Activated T-cell treated with anti-CD3 and anti-CD28 coated beads, Interleukin-2, amount 50 U/mL, for 4 hours (primary cell): ENCODE measurements at regions not wholly inside any gene's neighbourhood (a gene's known extent, or its start where the extent isn't known, plus 50 kb on each side); places are given as distances from the start of the nearest gene placed in this dataset.

Source experiments
- ATAC-seq, 2 donors: fragments of 200-7000 bp; cut with Tn5 transposase; one replicate each; pipeline ENCODE4 v1.10.0; 2021
- DNase-seq: peaks from one replicate; pipeline ENCODE4 v3.0.0-alpha.2; 2020
- H3K27me3 Mint-ChIP-seq: one replicate; pipeline ENCODE4 v1.8.0; 2021; ENCODE audit warnings: low read depth, mixed read lengths
- H3K36me3 Mint-ChIP-seq: one replicate; pipeline ENCODE4 v1.8.0; 2022; ENCODE audit warnings: mixed read lengths; ENCODE audit not compliant: insufficient read depth
- H3K4me1 Mint-ChIP-seq: one replicate; pipeline ENCODE4 v1.8.0; 2021; ENCODE audit warnings: low read depth, mixed read lengths
- H3K4me3 Mint-ChIP-seq: one replicate; pipeline ENCODE4 v1.8.0; 2021; ENCODE audit warnings: mild to moderate bottlenecking, moderate library complexity, mixed read lengths
- H3K9me3 Mint-ChIP-seq: one replicate; pipeline ENCODE4 v1.8.0; 2021; ENCODE audit warnings: mixed read lengths

GRCh38 chr4:1476140-1476513, 69.9 kb upstream of the NKX1-1 start:
- Mint-ChIP-seq H3K4me3 (no peak overlapping the region), H3K36me3 (no peaks in the 10 kb centered on the region), H3K27me3 (peaks cover 27% of the 10 kb centered on the region), H3K9me3 (peaks cover 9% of the 10 kb centered on the region), H3K4me1 (no peaks in the 10 kb centered on the region)
- DNase-seq (no peak), ATAC-seq (no peak)

GRCh38 chr4:1475277-1476139, 69.3 kb upstream of the NKX1-1 start:
- no peak overlapping the region for H3K4me3 Mint-ChIP-seq
- H3K27me3 Mint-ChIP-seq = peaks cover 30% of the 10 kb centered on the region
- no peak for ATAC-seq
- peaks cover 4% of the 10 kb centered on the region for H3K9me3 Mint-ChIP-seq
- no peaks in the 10 kb centered on the region for H3K4me1 Mint-ChIP-seq
- no peak for DNase-seq
- no peaks in the 10 kb centered on the region for H3K36me3 Mint-ChIP-seq

- Mint-ChIP-seq H3K27me3 (peaks cover 30% of the 10 kb centered on the region), H3K9me3 (no peaks in the 10 kb centered on the region), H3K36me3 (no peaks in the 10 kb centered on the region), H3K4me3 (no peak overlapping the region), H3K4me1 (no peaks in the 10 kb centered on the region)
- DNase-seq = no peak
- no peak for ATAC-seq
Observed at GRCh38 chr4:1474126-1475090, 68.2 kb upstream of the NKX1-1 start.

GRCh38 chr4:1473718-1474117, 67.5 kb upstream of the NKX1-1 start:
- H3K4me3 Mint-ChIP-seq = no peak overlapping the region
- peaks cover 29% of the 10 kb centered on the region for H3K27me3 Mint-ChIP-seq
- ATAC-seq (no peak), DNase-seq (no peak)
- no peaks in the 10 kb centered on the region for H3K36me3 Mint-ChIP-seq
- no peaks in the 10 kb centered on the region for H3K9me3 Mint-ChIP-seq
- no peaks in the 10 kb centered on the region for H3K4me1 Mint-ChIP-seq

GRCh38 chr4:1472911-1473518, 66.8 kb upstream of the NKX1-1 start:
- no peak for ATAC-seq
- H3K4me1 Mint-ChIP-seq = no peaks in the 10 kb centered on the region
- H3K9me3 Mint-ChIP-seq = peaks cover 5% of the 10 kb centered on the region
- H3K27me3 Mint-ChIP-seq = peaks cover 28% of the 10 kb centered on the region
- H3K4me3 Mint-ChIP-seq = no peak overlapping the region
- DNase-seq = no peak
- no peaks in the 10 kb centered on the region for H3K36me3 Mint-ChIP-seq

GRCh38 chr4:1472148-1472797, 66.0 kb upstream of the NKX1-1 start:
- peaks cover 27% of the 10 kb centered on the region for H3K27me3 Mint-ChIP-seq
- no peak for ATAC-seq

GRCh38 chr4:1471443-1472147, 65.4 kb upstream of the NKX1-1 start:
- Mint-ChIP-seq H3K36me3 (no peaks in the 10 kb centered on the region), H3K27me3 (peaks cover 27% of the 10 kb centered on the region), H3K4me1 (no peaks in the 10 kb centered on the region), H3K4me3 (no peak overlapping the region), H3K9me3 (peaks cover 13% of the 10 kb centered on the region)
- no peak for DNase-seq
- ATAC-seq = no peak

More at GRCh38 chr4:1472148-1472797, 66.0 kb upstream of the NKX1-1 start:
- Mint-ChIP-seq H3K4me1 (no peaks in the 10 kb centered on the region), H3K36me3 (no peaks in the 10 kb centered on the region), H3K9me3 (peaks cover 13% of the 10 kb centered on the region), H3K4me3 (no peak overlapping the region)
- no peak for DNase-seq

- ATAC-seq = no peak
- Mint-ChIP-seq H3K27me3 (peaks cover 27% of the 10 kb centered on the region), H3K36me3 (no peaks in the 10 kb centered on the region), H3K9me3 (peaks cover 13% of the 10 kb centered on the region), H3K4me3 (no peak overlapping the region), H3K4me1 (no peaks in the 10 kb centered on the region)
- no peak for DNase-seq
Observed at GRCh38 chr4:1470816-1471442, 64.7 kb upstream of the NKX1-1 start.

- Mint-ChIP-seq H3K4me1 (no peaks in the 10 kb centered on the region), H3K36me3 (no peaks in the 10 kb centered on the region), H3K27me3 (peaks cover 26% of the 10 kb centered on the region), H3K4me3 (no peak overlapping the region), H3K9me3 (peaks cover 13% of the 10 kb centered on the region)
- DNase-seq (no peak), ATAC-seq (no peak)
Observed at GRCh38 chr4:1470393-1470670, 64.1 kb upstream of the NKX1-1 start.

GRCh38 chr4:1469607-1470392, 63.6 kb upstream of the NKX1-1 start:
- DNase-seq (no peak), ATAC-seq (no peak)
- no peak overlapping the region for H3K4me3 Mint-ChIP-seq
- H3K4me1 Mint-ChIP-seq = no peaks in the 10 kb centered on the region
- no peaks in the 10 kb centered on the region for H3K36me3 Mint-ChIP-seq
- H3K9me3 Mint-ChIP-seq = peaks cover 13% of the 10 kb centered on the region
- peaks cover 25% of the 10 kb centered on the region for H3K27me3 Mint-ChIP-seq

- H3K4me1 Mint-ChIP-seq = no peaks in the 10 kb centered on the region
Observed at GRCh38 chr4:1469043-1469442, 62.8 kb upstream of the NKX1-1 start.

GRCh38 chr4:1467581-1468458, 61.6 kb upstream of the NKX1-1 start:
- DNase-seq = no peak
- Mint-ChIP-seq H3K4me3 (no peak overlapping the region), H3K9me3 (peaks cover 13% of the 10 kb centered on the region), H3K27me3 (peaks cover 16% of the 10 kb centered on the region), H3K4me1 (no peaks in the 10 kb centered on the region), H3K36me3 (no peaks in the 10 kb centered on the region)
- no peak for ATAC-seq

More at GRCh38 chr4:1469043-1469442, 62.8 kb upstream of the NKX1-1 start:
- DNase-seq (no peak), ATAC-seq (no peak)
- Mint-ChIP-seq H3K4me3 (no peak overlapping the region), H3K9me3 (peaks cover 13% of the 10 kb centered on the region), H3K36me3 (no peaks in the 10 kb centered on the region), H3K27me3 (peaks cover 20% of the 10 kb centered on the region)
